ENCODE measurements at regions not wholly inside any gene's neighbourhood (a gene's known extent, or its start where the extent isn't known, plus 50 kb on each side); places are given as distances from the start of the nearest gene placed in this dataset.

- H3K36me3 Mint-ChIP-seq, result no peaks in the 10 kb centered on the region
Observed at GRCh38 chr15:91605576-91605975, 247.9 kb upstream of the SLCO3A1 start.

GRCh38 chr15:91609231-91609630 is 244.3 kb upstream of the SLCO3A1 start:
- Mint-ChIP-seq H3K36me3 (no peaks in the 10 kb centered on the region), H3K4me1 (no peaks in the 10 kb centered on the region), H3K4me3 (no peak overlapping the region), H3K27me3 (no peaks in the 10 kb centered on the region), H3K27ac (no peak overlapping the region), H3K9me3 (no peaks in the 10 kb centered on the region)
- DNase-seq, result no peak

More at GRCh38 chr15:91605576-91605975, 247.9 kb upstream of the SLCO3A1 start:
- Mint-ChIP-seq H3K27me3 (no peaks in the 10 kb centered on the region), H3K9me3 (no peaks in the 10 kb centered on the region), H3K4me1 (no peaks in the 10 kb centered on the region), H3K27ac (no peak overlapping the region), H3K4me3 (no peak overlapping the region)
- DNase-seq, result no peak

GRCh38 chr15:91609966-91610365 is 243.5 kb upstream of the SLCO3A1 start:
- Mint-ChIP-seq H3K27ac (no peak overlapping the region), H3K4me3 (no peak overlapping the region), H3K27me3 (no peaks in the 10 kb centered on the region), H3K9me3 (no peaks in the 10 kb centered on the region), H3K36me3 (no peaks in the 10 kb centered on the region), H3K4me1 (no peaks in the 10 kb centered on the region)
- no peak for DNase-seq

GRCh38 chr15:91611561-91612323 is 241.8 kb upstream of the SLCO3A1 start:
- Mint-ChIP-seq H3K36me3 (no peaks in the 10 kb centered on the region), H3K4me3 (no peak overlapping the region), H3K27ac (no peak overlapping the region), H3K4me1 (no peaks in the 10 kb centered on the region), H3K9me3 (peaks cover 3% of the 10 kb centered on the region), H3K27me3 (no peaks in the 10 kb centered on the region)
- no peak for DNase-seq

DNA sequence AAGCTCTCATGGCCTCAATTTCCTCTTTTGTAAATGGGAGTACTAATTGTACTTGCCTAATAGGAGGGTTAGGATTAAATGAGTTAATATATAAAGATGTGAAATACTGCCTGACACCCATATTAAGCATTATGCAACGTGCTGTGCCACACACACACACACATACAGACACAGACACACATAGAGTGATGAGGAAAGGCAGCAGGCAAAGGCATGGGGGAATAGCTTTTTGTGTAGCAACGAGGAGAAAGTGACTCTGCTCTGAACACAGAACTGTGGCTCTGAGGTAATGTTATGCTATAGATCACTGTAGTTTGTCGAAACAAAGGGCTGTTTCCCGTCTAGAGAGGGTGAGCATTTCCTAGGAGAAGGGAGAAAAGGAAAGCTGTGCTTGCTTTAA is 233.3 kb upstream of the SLCO3A1 start:
- DNase-seq, result no peak
- H3K4me3 Mint-ChIP-seq, result no peak overlapping the region
- H3K27me3 Mint-ChIP-seq, result peaks cover 10% of the 10 kb centered on the region
- H3K9me3 Mint-ChIP-seq, result peaks cover 7% of the 10 kb centered on the region
- H3K36me3 Mint-ChIP-seq, result no peaks in the 10 kb centered on the region
- H3K27ac Mint-ChIP-seq, result no peak overlapping the region
- no peaks in the 10 kb centered on the region for H3K4me1 Mint-ChIP-seq

- no peak for DNase-seq
- H3K9me3 Mint-ChIP-seq, result peaks cover 5% of the 10 kb centered on the region
- peaks cover 10% of the 10 kb centered on the region for H3K27me3 Mint-ChIP-seq
- H3K4me3 Mint-ChIP-seq, result no peak overlapping the region
- H3K4me1 Mint-ChIP-seq, result no peaks in the 10 kb centered on the region
- no peaks in the 10 kb centered on the region for H3K36me3 Mint-ChIP-seq
- no peak overlapping the region for H3K27ac Mint-ChIP-seq
Observed at GRCh38 chr15:91622235-91622634, 231.3 kb upstream of the SLCO3A1 start.

DNA sequence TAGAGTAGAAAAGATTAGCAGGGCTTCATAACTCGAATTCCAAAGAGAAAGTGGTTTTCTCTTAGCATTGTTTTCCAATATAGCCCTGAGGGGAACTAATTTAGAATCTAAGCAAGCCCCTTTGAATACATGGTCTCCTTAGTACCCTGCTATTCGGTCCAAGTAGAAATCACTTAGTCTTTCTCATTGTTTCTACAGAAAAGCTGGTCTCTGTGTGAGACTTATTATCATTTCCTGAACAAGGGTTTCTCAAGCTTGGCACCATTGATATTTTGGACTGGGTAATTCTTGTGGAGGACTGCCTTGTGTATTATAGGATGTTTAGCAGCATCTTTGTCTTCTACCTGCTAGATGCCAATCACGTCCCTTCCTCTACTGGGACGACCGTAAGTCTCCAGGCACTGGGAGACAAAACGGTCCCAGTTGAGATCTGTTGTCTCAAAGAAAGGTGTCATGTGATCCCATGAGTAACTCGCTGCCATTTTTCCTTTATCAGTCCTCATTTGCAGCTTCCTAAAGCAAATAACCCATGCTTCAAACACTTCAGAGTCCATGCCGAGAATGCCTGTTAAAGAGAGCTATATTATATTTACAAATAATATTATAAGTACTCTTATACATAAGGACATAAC is 230.7 kb upstream of the SLCO3A1 start:
- no peak overlapping the region for H3K27ac Mint-ChIP-seq
- peaks cover 10% of the 10 kb centered on the region for H3K27me3 Mint-ChIP-seq

GRCh38 chr15:91624353-91624968 is 229.0 kb upstream of the SLCO3A1 start:
- Mint-ChIP-seq H3K4me3 (no peak overlapping the region), H3K27me3 (peaks cover 9% of the 10 kb centered on the region), H3K27ac (no peak overlapping the region), H3K4me1 (no peaks in the 10 kb centered on the region), H3K36me3 (no peaks in the 10 kb centered on the region), H3K9me3 (no peaks in the 10 kb centered on the region)
- DNase-seq, result no peak

More for the DNA sequence above, 230.7 kb upstream of the SLCO3A1 start:
- Mint-ChIP-seq H3K36me3 (no peaks in the 10 kb centered on the region), H3K9me3 (peaks cover 5% of the 10 kb centered on the region), H3K4me3 (no peak overlapping the region), H3K4me1 (no peaks in the 10 kb centered on the region)
- DNase-seq, result no peak

DNA sequence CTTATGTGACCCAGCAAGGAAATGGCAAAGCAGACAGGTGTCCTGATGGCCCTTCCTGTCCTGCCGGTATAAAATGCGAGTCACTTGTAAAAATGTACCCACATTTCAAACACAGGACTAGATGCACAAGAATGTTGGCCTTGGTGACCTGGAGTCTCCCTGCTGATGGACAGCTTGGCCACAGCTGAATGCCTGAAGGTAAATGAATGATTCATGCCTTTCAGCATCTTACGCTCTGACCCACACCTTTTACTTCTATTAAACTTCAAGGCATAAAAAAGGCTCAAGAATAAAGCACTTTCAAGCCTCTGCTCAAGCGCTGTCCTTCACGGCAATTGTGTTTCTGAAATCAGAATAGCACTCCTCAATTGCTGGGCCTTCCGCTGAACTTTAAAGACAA is 228.0 kb upstream of the SLCO3A1 start:
- Mint-ChIP-seq H3K4me3 (no peak overlapping the region), H3K27ac (no peak overlapping the region), H3K27me3 (peaks cover 6% of the 10 kb centered on the region), H3K36me3 (no peaks in the 10 kb centered on the region), H3K9me3 (no peaks in the 10 kb centered on the region), H3K4me1 (no peaks in the 10 kb centered on the region)
- DNase-seq, result no peak

- no peaks in the 10 kb centered on the region for H3K36me3 Mint-ChIP-seq
- no peak overlapping the region for H3K4me3 Mint-ChIP-seq
- H3K4me1 Mint-ChIP-seq, result no peaks in the 10 kb centered on the region
- no peak overlapping the region for H3K27ac Mint-ChIP-seq
- H3K9me3 Mint-ChIP-seq, result no peaks in the 10 kb centered on the region
- H3K27me3 Mint-ChIP-seq, result no peaks in the 10 kb centered on the region
- no peak for DNase-seq
Observed at GRCh38 chr15:91627473-91628278, 225.8 kb upstream of the SLCO3A1 start.

DNA sequence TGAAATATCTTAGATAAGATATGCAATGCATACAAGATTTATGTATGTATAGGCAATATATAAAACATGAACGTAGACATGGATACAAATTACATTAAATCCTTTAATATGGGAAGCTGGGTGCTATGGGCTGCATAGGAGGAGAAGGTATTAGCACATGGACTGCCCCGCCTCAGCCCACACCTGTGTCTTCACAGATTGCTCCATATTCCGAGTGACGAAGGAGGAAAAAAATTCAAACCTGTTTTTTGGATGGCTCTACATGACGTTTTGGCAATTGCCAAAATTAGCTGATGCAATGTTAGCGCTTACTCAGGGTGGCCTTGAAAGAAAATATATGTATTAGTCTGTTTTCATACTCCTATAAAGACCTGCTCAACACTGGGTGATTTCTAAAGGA is 223.4 kb upstream of the SLCO3A1 start:
- Mint-ChIP-seq H3K27ac (no peak overlapping the region), H3K27me3 (no peaks in the 10 kb centered on the region), H3K36me3 (no peaks in the 10 kb centered on the region), H3K4me3 (no peak overlapping the region), H3K4me1 (no peaks in the 10 kb centered on the region), H3K9me3 (no peaks in the 10 kb centered on the region)
- no peak for DNase-seq

DNA sequence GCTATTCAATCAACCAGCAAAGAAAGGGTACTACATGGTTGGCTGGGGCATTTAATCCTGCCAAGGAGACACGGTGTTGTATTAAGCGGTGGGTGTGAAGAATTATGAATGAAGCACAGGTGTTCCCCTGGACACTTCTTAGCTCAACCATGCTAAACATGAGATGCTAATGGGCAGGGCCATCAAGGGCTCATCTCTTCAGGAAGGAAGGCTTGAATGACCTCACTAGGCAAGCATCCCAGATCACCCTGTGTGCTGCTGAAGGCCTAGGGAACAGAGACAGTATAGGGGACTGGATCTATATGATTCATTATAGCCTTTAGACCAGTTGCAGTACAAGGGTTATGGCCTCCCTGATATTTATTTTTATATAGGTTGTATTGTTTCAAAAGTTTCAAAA is 221.3 kb upstream of the SLCO3A1 start:
- Mint-ChIP-seq H3K9me3 (no peaks in the 10 kb centered on the region), H3K4me1 (no peaks in the 10 kb centered on the region), H3K27ac (no peak overlapping the region), H3K4me3 (no peak overlapping the region), H3K27me3 (no peaks in the 10 kb centered on the region), H3K36me3 (no peaks in the 10 kb centered on the region)
- DNase-seq, result no peak

DNA sequence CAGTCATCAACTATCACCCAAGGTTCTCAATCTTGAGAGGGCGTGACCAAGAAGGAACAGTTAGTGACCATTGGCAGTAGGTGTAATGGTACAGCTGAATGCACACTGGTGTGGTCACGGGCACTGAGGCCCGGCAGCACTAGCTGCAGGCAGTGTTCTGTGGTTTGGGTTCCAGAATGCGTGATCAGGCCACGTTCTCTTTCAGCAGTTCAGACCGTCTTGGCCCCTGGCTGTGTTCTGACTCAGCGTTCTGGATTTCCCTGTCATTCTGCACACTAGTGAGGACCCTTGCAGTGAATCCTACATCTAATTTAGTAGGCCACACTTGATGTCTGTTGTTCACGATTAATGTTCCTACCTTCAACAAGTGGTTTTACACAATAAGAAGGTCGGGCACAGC is 220.5 kb upstream of the SLCO3A1 start:
- peaks cover 3% of the 10 kb centered on the region for H3K9me3 Mint-ChIP-seq
- no peaks in the 10 kb centered on the region for H3K4me1 Mint-ChIP-seq
- no peak overlapping the region for H3K27ac Mint-ChIP-seq
- DNase-seq, result no peak
- H3K36me3 Mint-ChIP-seq, result no peaks in the 10 kb centered on the region
- H3K4me3 Mint-ChIP-seq, result no peak overlapping the region
- no peaks in the 10 kb centered on the region for H3K27me3 Mint-ChIP-seq

DNA sequence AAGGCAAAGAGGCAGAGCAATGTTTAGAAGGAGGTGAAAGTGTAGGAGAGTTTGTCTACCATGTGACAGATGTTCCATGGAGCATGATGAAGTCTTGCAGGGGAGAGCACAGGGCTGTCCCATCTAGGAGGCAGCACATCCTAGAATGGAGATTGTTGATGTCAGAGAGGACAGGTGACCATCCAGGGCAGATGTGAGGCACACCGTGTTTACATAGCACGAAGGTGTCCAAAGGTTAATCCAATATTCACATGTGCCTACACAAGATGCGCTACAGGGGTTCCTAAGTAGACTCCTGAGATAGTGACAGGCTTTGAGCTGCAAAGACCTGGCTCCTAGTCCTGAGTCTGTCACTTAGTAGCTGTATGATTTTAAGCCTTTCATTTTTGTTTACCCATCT is 219.3 kb upstream of the SLCO3A1 start:
- no peaks in the 10 kb centered on the region for H3K27me3 Mint-ChIP-seq
- no peaks in the 10 kb centered on the region for H3K36me3 Mint-ChIP-seq
- no peak overlapping the region for H3K4me3 Mint-ChIP-seq
- H3K4me1 Mint-ChIP-seq, result no peaks in the 10 kb centered on the region
- peaks cover 3% of the 10 kb centered on the region for H3K9me3 Mint-ChIP-seq
- DNase-seq, result no peak
- no peak overlapping the region for H3K27ac Mint-ChIP-seq

- H3K36me3 Mint-ChIP-seq, result no peaks in the 10 kb centered on the region
- H3K27ac Mint-ChIP-seq, result no peak overlapping the region
- DNase-seq, result no peak
- no peak overlapping the region for H3K4me3 Mint-ChIP-seq
- no peaks in the 10 kb centered on the region for H3K27me3 Mint-ChIP-seq
- peaks cover 3% of the 10 kb centered on the region for H3K9me3 Mint-ChIP-seq
- no peaks in the 10 kb centered on the region for H3K4me1 Mint-ChIP-seq
Observed at GRCh38 chr15:91635080-91635479, 218.4 kb upstream of the SLCO3A1 start.

Data from activated naive CD8-positive, alpha-beta T cell treated with anti-CD3 and anti-CD28 coated beads for 36 hours (primary cell).